ENCODE measurements at regions not wholly inside any gene's neighbourhood (a gene's known extent, or its start where the extent isn't known, plus 50 kb on each side); places are given as distances from the start of the nearest gene placed in this dataset.

- Histone ChIP-seq H3K9me3 (no peaks in the 10 kb centered on the region), H3K27ac (no peak overlapping the region), H3K4me2 (no peak overlapping the region), H3K4me3 (no peak overlapping the region), H3K4me1 (no peaks in the 10 kb centered on the region)
- no peak for DNase-seq (ENCODE audit: low read depth in 1 of 2, low spot score in 1 of 2)
- TF ChIP-seq PBX3 (IDR thresholded peaks at IDR 0.05): no peak
- no peak for TF ChIP-seq NPAS2 (CRISPR knock-in tag; IDR thresholded peaks at IDR 0.05; ENCODE audit: borderline replicate concordance)
- TF ChIP-seq BHLHE40 (IDR thresholded peaks at IDR 0.05; ENCODE audit: low read depth, low read length): no peak
- no peak for TF ChIP-seq HEYL (CRISPR knock-in tag; IDR thresholded peaks at IDR 0.05)
- 59% methylated on average over 10 of the region's 10 CpGs for WGBS (ENCODE audit: missing lambda C conversion rate)
- CTCF ChIA-PET: no interaction called here
- FAIRE-seq: no peak
- no peak for ATAC-seq
- POLR2A ChIA-PET: no interaction called here
These were observed 122.0 kb downstream of the CT47B1 start for GRCh38 chrX:120753413-120754251.

GRCh38 chrX:120752431-120753082 lies 122.7 kb upstream of the C1GALT1C1 start:
- no peak for TF ChIP-seq HDAC2 (IDR thresholded peaks at IDR 0.05)
- TF ChIP-seq RAD21 (conservative IDR thresholded peaks at IDR 0.05 in 1 of 2, IDR thresholded peaks at IDR 0.05 in 1 of 2): no peak
- TF ChIP-seq TP53 (CRISPR knock-in tag; IDR thresholded peaks at IDR 0.05): no peak
- TF ChIP-seq NPAS2 (CRISPR knock-in tag; IDR thresholded peaks at IDR 0.05; ENCODE audit: borderline replicate concordance): no peak
- TF ChIP-seq PHF8 (IDR thresholded peaks at IDR 0.05; ENCODE audit: borderline replicate concordance, low read depth): no peak
- no peak for TF ChIP-seq CHD2 (IDR thresholded peaks at IDR 0.05; ENCODE audit: low read length, partially characterized antibody)
- Histone ChIP-seq H3K9me3 (no peaks in the 10 kb centered on the region), H3K4me3 (no peak overlapping the region), H3K27ac (0 out of 6 replicates have a peak overlapping the region, but pooled peaks of 1 of the 2 experiments have one; percentile 11), H3K4me1 (no peaks in the 10 kb centered on the region), H3K4me2 (no peak overlapping the region)
- 71% methylated on average over 7 of the region's 7 CpGs for WGBS (ENCODE audit: missing lambda C conversion rate)
- no peak for DNase-seq (ENCODE audit: low read depth in 1 of 2, low spot score in 1 of 2)
- ChIA-PET POLR2A (no interaction called here), CTCF (no interaction called here)
- no peak for FAIRE-seq
- no peak for ATAC-seq

GRCh38 chrX:120751683-120752082 lies 121.8 kb upstream of the C1GALT1C1 start:
- H3K4me1 ChIP-seq: no peaks in the 10 kb centered on the region
- WGBS (ENCODE audit: missing lambda C conversion rate): 60% methylated on average over 2 of the region's 2 CpGs
- TF ChIP-seq CTCF (IDR thresholded peaks at IDR 0.05): no peak
- DNase-seq (ENCODE audit: low read depth in 1 of 2, low spot score in 1 of 2): no peak
- H3K4me2 ChIP-seq: no peak overlapping the region
- H3K4me3 ChIP-seq: no peak overlapping the region
- ATAC-seq: no peak
- CTCF ChIA-PET: interaction anchor here (0.9 kb wide), 1 partner anchor 19 kb away, joined by 3 read pairs; no protein-coding TSS in a partner anchor
- H3K27ac ChIP-seq: no peak overlapping the region
- no peaks in the 10 kb centered on the region for H3K9me3 ChIP-seq
- POLR2A ChIA-PET: no interaction called here
- no peak for FAIRE-seq

GRCh38 chrX:120750381-120750780 lies 120.5 kb upstream of the C1GALT1C1 start:
- FAIRE-seq: no peak
- CTCF ChIA-PET: no interaction called here
- no peak for DNase-seq (ENCODE audit: low read depth in 1 of 2, low spot score in 1 of 2)
- POLR2A ChIA-PET: no interaction called here
- ATAC-seq: no peak
- H3K27ac ChIP-seq: no peak overlapping the region
- no peak overlapping the region for H3K4me3 ChIP-seq
- H3K4me2 ChIP-seq: no peak overlapping the region
- no peaks in the 10 kb centered on the region for H3K4me1 ChIP-seq
- TF ChIP-seq HES2 (IDR thresholded peaks at IDR 0.05) (no peak), MAZ (IDR thresholded peaks at IDR 0.05; ENCODE audit: borderline replicate concordance, low read depth, low read length) (no peak), CBX8 (IDR thresholded peaks at IDR 0.05) (no peak), CHD4 (IDR thresholded peaks at IDR 0.05; ENCODE audit: borderline replicate concordance) (no peak), KDM5A (IDR thresholded peaks at IDR 0.05) (no peak), JUN (IDR thresholded peaks at IDR 0.05) (no peak), ESRRA (IDR thresholded peaks at IDR 0.05; ENCODE audit: borderline replicate concordance, low read length) (no peak)
- no peaks in the 10 kb centered on the region for H3K9me3 ChIP-seq
- WGBS (ENCODE audit: missing lambda C conversion rate): 62% methylated on average over 1 of the region's 1 CpG

Data from A549 (cell line).